Trophoblast cell (in vitro differentiated cells and primary cell): ENCODE measurements at regions not wholly inside any gene's neighbourhood (a gene's known extent, or its start where the extent isn't known, plus 50 kb on each side); places are given as distances from the start of the nearest gene placed in this dataset.

Experiments
- DNase-seq, 2 donors: peaks; one replicate each; pipeline ENCODE4 v3.0.0-alpha.2; 2016
- H2AFZ ChIP-seq: 2 replicates; pipeline ENCODE4 v1.6.1; 2013; ENCODE audit warnings: low read length, moderate library complexity, mild to moderate bottlenecking; ENCODE audit not compliant: insufficient read depth, poor library complexity
- H2AK5ac ChIP-seq: 2 replicates; pipeline ENCODE4 v1.6.1; 2013; ENCODE audit warnings: mild to moderate bottlenecking, low read length
- H2BK120ac ChIP-seq: 2 replicates; pipeline ENCODE4 v1.6.1; 2013; ENCODE audit warnings: low read length, mild to moderate bottlenecking, moderate library complexity; ENCODE audit not compliant: insufficient read depth, poor library complexity
- H2BK12ac ChIP-seq: 2 replicates; pipeline ENCODE4 v1.6.1; 2013; ENCODE audit warnings: mild to moderate bottlenecking, low read length, moderate library complexity
- H2BK5ac ChIP-seq: 2 replicates; pipeline ENCODE4 v1.6.1; 2013; ENCODE audit warnings: low read length, low read depth, moderate library complexity, mild to moderate bottlenecking; ENCODE audit not compliant: poor library complexity
- H3K14ac ChIP-seq: 2 replicates; pipeline ENCODE4 v1.6.1; 2013; ENCODE audit warnings: mild to moderate bottlenecking, low read length
- H3K18ac ChIP-seq: 2 replicates; pipeline ENCODE4 v1.6.1; 2013; ENCODE audit warnings: mild to moderate bottlenecking, low read length
- H3K23ac ChIP-seq: 2 replicates; pipeline ENCODE4 v1.6.1; 2013; ENCODE audit warnings: low read length
- H3K27ac ChIP-seq: 2 replicates; pipeline ENCODE4 v1.5.1; 2013; ENCODE audit warnings: low read depth, mild to moderate bottlenecking, inconsistent platforms, low read length, moderate library complexity
- H3K27me3 ChIP-seq: 2 replicates; pipeline ENCODE4 v1.6.1; 2013; ENCODE audit warnings: inconsistent platforms, mild to moderate bottlenecking, low read length, moderate library complexity; ENCODE audit not compliant: insufficient read depth
- H3K36me3 ChIP-seq, 2 experiments: 1 replicate in 1 of 2; 2 replicates in 1 of 2; pipeline ENCODE4 v1.6.1; 2013; ENCODE audit warnings: low read length in 2 of 2, mild to moderate bottlenecking in 2 of 2, moderate library complexity in 1 of 2; ENCODE audit not compliant: insufficient read depth in 2 of 2, control insufficient read depth in 1 of 2
- H3K4ac ChIP-seq: 2 replicates; pipeline ENCODE4 v1.6.1; 2013; ENCODE audit warnings: low read depth, mild to moderate bottlenecking, low read length, moderate library complexity
- H3K4me1 ChIP-seq, 2 experiments: 1 replicate in 1 of 2; 2 replicates in 1 of 2; pipeline ENCODE4 v1.6.1; 2013; ENCODE audit warnings: low read length in 2 of 2, mild to moderate bottlenecking in 2 of 2, moderate library complexity in 1 of 2; ENCODE audit not compliant: insufficient read depth in 2 of 2, control insufficient read depth in 1 of 2
- H3K4me2 ChIP-seq: 2 replicates; pipeline ENCODE4 v1.6.1; 2013; ENCODE audit warnings: inconsistent platforms, mild to moderate bottlenecking, low read length, moderate library complexity
- H3K4me3 ChIP-seq: 2 replicates; pipeline ENCODE4 v1.5.1; 2013; ENCODE audit warnings: mild to moderate bottlenecking, low read depth, low read length, inconsistent platforms
- H3K79me1 ChIP-seq: one replicate; pipeline ENCODE4 v1.6.1; 2013; ENCODE audit warnings: low read length
- H3K79me2 ChIP-seq: 2 replicates; pipeline ENCODE4 v1.6.1; 2013; ENCODE audit warnings: low read length, mild to moderate bottlenecking; ENCODE audit not compliant: control insufficient read depth, insufficient read depth, poor library complexity
- H3K9ac ChIP-seq: 2 replicates; pipeline ENCODE4 v1.6.1; 2013; ENCODE audit warnings: mild to moderate bottlenecking, low read length
- H3K9me3 ChIP-seq: 2 replicates; pipeline ENCODE4 v1.6.1; 2013; ENCODE audit warnings: low read depth, mild to moderate bottlenecking, control low read depth, inconsistent platforms, low read length; ENCODE audit not compliant: insufficient read depth
- H4K12ac ChIP-seq: 2 replicates; pipeline ENCODE4 v1.6.1; 2013; ENCODE audit warnings: low read depth, mild to moderate bottlenecking, low read length, moderate library complexity
- H4K8ac ChIP-seq: 2 replicates; pipeline ENCODE4 v1.6.1; 2013; ENCODE audit warnings: low read depth, mild to moderate bottlenecking, low read length, moderate library complexity
- H4K91ac ChIP-seq: one replicate; pipeline ENCODE4 v1.6.1; 2013; ENCODE audit warnings: low read depth, mild to moderate bottlenecking, low read length, moderate library complexity
- WGBS: extraction: QIAGEN DNeasy Blood & Tissue Kit; methylation state at CpG from one replicate; pipeline ENCODE4 v1.1.7; 2013; ENCODE audit warnings: missing lambda C conversion rate; ENCODE audit not compliant: insufficient read length, insufficient coverage; ENCODE audit errors: extremely low coverage; 5-methylcytosine and 5-hydroxymethylcytosine counted together

- DNase-seq, result no peak
- Histone ChIP-seq H2AFZ (no peak overlapping the region), H3K4me2 (no peak overlapping the region), H3K36me3 (no peaks in the 10 kb centered on the region), H4K91ac (no peak overlapping the region), H3K9me3 (no peaks in the 10 kb centered on the region), H4K12ac (no peak overlapping the region), H3K4ac (no peak overlapping the region), H3K18ac (no peak overlapping the region), H3K79me1 (no peaks in the 10 kb centered on the region), H3K9ac (no peak overlapping the region), H3K14ac (no peak overlapping the region), H3K23ac (no peak overlapping the region), H4K8ac (no peak overlapping the region), H2BK5ac (no peak overlapping the region), H3K4me3 (no peak overlapping the region), H2BK12ac (no peak overlapping the region), H3K27ac (no peak overlapping the region), H3K4me1 (no peaks in the 10 kb centered on the region), H2BK120ac (no peak overlapping the region), H3K27me3 (no peaks in the 10 kb centered on the region), H2AK5ac (no peak overlapping the region), H3K79me2 (no peaks in the 10 kb centered on the region)
- WGBS, result no CpG with 5 or more reads among the region's 1 CpG
Measured at GRCh38 chr7:49321843-49322242, 397.5 kb downstream of the CDC14C start.

GRCh38 chr7:49322476-49322875 lies 398.1 kb downstream of the CDC14C start:
- Histone ChIP-seq H3K14ac (no peak overlapping the region), H2BK5ac (no peak overlapping the region), H3K27me3 (no peaks in the 10 kb centered on the region), H3K18ac (no peak overlapping the region), H4K8ac (no peak overlapping the region), H4K12ac (no peak overlapping the region), H2AFZ (no peak overlapping the region), H3K9me3 (no peaks in the 10 kb centered on the region), H3K79me2 (no peaks in the 10 kb centered on the region), H2BK120ac (no peak overlapping the region), H2AK5ac (no peak overlapping the region), H3K4me3 (no peak overlapping the region), H2BK12ac (no peak overlapping the region), H3K27ac (no peak overlapping the region), H3K4me2 (no peak overlapping the region), H4K91ac (no peak overlapping the region), H3K79me1 (no peaks in the 10 kb centered on the region), H3K23ac (no peak overlapping the region), H3K9ac (no peak overlapping the region), H3K4me1 (no peaks in the 10 kb centered on the region), H3K36me3 (no peaks in the 10 kb centered on the region), H3K4ac (no peak overlapping the region)
- DNase-seq, result no peak

GRCh38 chr7:49324040-49324439 lies 399.7 kb downstream of the CDC14C start:
- no peak overlapping the region for H4K91ac ChIP-seq
- H4K8ac ChIP-seq, result no peak overlapping the region
- H3K4me1 ChIP-seq, result no peaks in the 10 kb centered on the region
- no peak overlapping the region for H3K18ac ChIP-seq
- H3K4me2 ChIP-seq, result no peak overlapping the region
- H3K14ac ChIP-seq, result no peak overlapping the region
- DNase-seq, result no peak
- no CpG with 5 or more reads among the region's 3 CpGs for WGBS
- no peaks in the 10 kb centered on the region for H3K27me3 ChIP-seq
- H3K4ac ChIP-seq, result no peak overlapping the region
- no peak overlapping the region for H3K23ac ChIP-seq
- H2BK120ac ChIP-seq, result no peak overlapping the region
- no peak overlapping the region for H4K12ac ChIP-seq
- no peak overlapping the region for H3K27ac ChIP-seq
- no peak overlapping the region for H2BK12ac ChIP-seq
- no peak overlapping the region for H2BK5ac ChIP-seq
- H3K9ac ChIP-seq, result no peak overlapping the region
- no peaks in the 10 kb centered on the region for H3K79me2 ChIP-seq
- no peak overlapping the region for H3K4me3 ChIP-seq
- no peaks in the 10 kb centered on the region for H3K9me3 ChIP-seq
- H3K36me3 ChIP-seq, result no peaks in the 10 kb centered on the region
- no peaks in the 10 kb centered on the region for H3K79me1 ChIP-seq
- no peak overlapping the region for H2AK5ac ChIP-seq
- no peak overlapping the region for H2AFZ ChIP-seq

- Histone ChIP-seq H3K18ac (no peak overlapping the region), H2AFZ (no peak overlapping the region), H3K23ac (no peak overlapping the region), H2BK5ac (no peak overlapping the region), H3K9me3 (no peaks in the 10 kb centered on the region), H3K14ac (no peak overlapping the region), H4K91ac (no peak overlapping the region), H2AK5ac (no peak overlapping the region), H3K36me3 (no peaks in the 10 kb centered on the region), H3K4me1 (no peaks in the 10 kb centered on the region), H3K4ac (no peak overlapping the region), H3K79me1 (no peaks in the 10 kb centered on the region), H3K4me3 (no peak overlapping the region), H2BK120ac (no peak overlapping the region), H3K27me3 (no peaks in the 10 kb centered on the region), H3K9ac (no peak overlapping the region), H4K8ac (no peak overlapping the region), H3K4me2 (no peak overlapping the region), H2BK12ac (no peak overlapping the region), H3K27ac (no peak overlapping the region), H3K79me2 (no peaks in the 10 kb centered on the region), H4K12ac (no peak overlapping the region)
- no peak for DNase-seq
- WGBS, result no CpG with 5 or more reads among the region's 1 CpG
Measured at GRCh38 chr7:49324707-49325106, 400.4 kb downstream of the CDC14C start.

- no peak overlapping the region for H3K23ac ChIP-seq
- H3K79me1 ChIP-seq, result no peaks in the 10 kb centered on the region
- no peak overlapping the region for H3K4me3 ChIP-seq
- no peak overlapping the region for H2BK120ac ChIP-seq
- no peak overlapping the region for H3K9ac ChIP-seq
- no peaks in the 10 kb centered on the region for H3K36me3 ChIP-seq
- H2BK5ac ChIP-seq, result no peak overlapping the region
- H3K18ac ChIP-seq, result no peak overlapping the region
- H3K9me3 ChIP-seq, result no peaks in the 10 kb centered on the region
- no peak overlapping the region for H3K4me2 ChIP-seq
- H2AK5ac ChIP-seq, result no peak overlapping the region
- no peaks in the 10 kb centered on the region for H3K4me1 ChIP-seq
- H3K27ac ChIP-seq, result no peak overlapping the region
- no peak for DNase-seq
- H4K91ac ChIP-seq, result no peak overlapping the region
- H2AFZ ChIP-seq, result no peak overlapping the region
- H3K4ac ChIP-seq, result no peak overlapping the region
- no CpG with 5 or more reads among the region's 4 CpGs for WGBS
- no peak overlapping the region for H2BK12ac ChIP-seq
- no peaks in the 10 kb centered on the region for H3K27me3 ChIP-seq
- H4K8ac ChIP-seq, result no peak overlapping the region
- H3K14ac ChIP-seq, result no peak overlapping the region
- no peak overlapping the region for H4K12ac ChIP-seq
- no peaks in the 10 kb centered on the region for H3K79me2 ChIP-seq
Measured at GRCh38 chr7:49325571-49325970, 401.2 kb downstream of the CDC14C start.
